Adrenal gland (tissue), 9 donors: ENCODE measurements at regions not wholly inside any gene's neighbourhood (a gene's known extent, or its start where the extent isn't known, plus 50 kb on each side); places are given as distances from the start of the nearest gene placed in this dataset.

ENCODE experiments used
- DNase-seq, 7 donors: peaks; one replicate each; pipeline ENCODE4 v3.0.0-alpha.2; 2019 to 2020
- H3K27ac ChIP-seq, 5 donors: fragments of 200-600 bp; sonication (generic) in 4 of 5; 1 replicate in 3 of 5; 2 replicates in 2 of 5; pipeline versions ENCODE4 v1.5.1 to v1.8.0; 2016 to 2020; ENCODE audit warnings: mild to moderate bottlenecking in 1 of 5
- H3K27me3 ChIP-seq: fragments of 200-600 bp; 2 replicates; pipeline ENCODE4 v1.8.0; 2021
- H3K36me3 ChIP-seq, 2 donors: fragments of 200-600 bp; replicated peaks in 1 of 2; 1 replicate in 1 of 2; 2 replicates in 1 of 2; pipeline versions ENCODE4 v1.5.1 to v1.8.0; 2018 to 2022
- H3K4me1 ChIP-seq, 2 donors: fragments of 200-600 bp; replicated peaks in 1 of 2; 1 replicate in 1 of 2; 2 replicates in 1 of 2; pipeline versions ENCODE4 v1.5.1 to v1.8.0; 2018 to 2021
- H3K4me3 ChIP-seq, 4 donors: fragments of 200-600 bp; sonication (generic) in 3 of 4; one replicate each; pipeline ENCODE4 v1.5.1; 2016 to 2018
- H3K9me3 ChIP-seq, 3 donors: fragments of 200-600 bp; sonication (generic) in 1 of 3; replicated peaks in 1 of 3; 1 replicate in 2 of 3; 2 replicates in 1 of 3; pipeline versions ENCODE4 v1.5.1 to v1.8.0; 2016 to 2021
- POLR2A ChIP-seq, 2 donors: fragments of 450-650 bp; IDR thresholded peaks; one replicate each; pipeline ENCODE4 v1.6.1; 2017; ENCODE audit warnings: antibody characterized with exemption in 2 of 2, mild to moderate bottlenecking in 2 of 2, moderate library complexity in 1 of 2
- WGBS, 4 donors: extraction: QIAGEN DNeasy Blood & Tissue Kit in 2 of 4; methylation state at CpG; one replicate each; pipeline versions ENCODE4 v1.1.5 to v1.1.7; 2013 to 2017; 5-methylcytosine and 5-hydroxymethylcytosine counted together
- intact Hi-C, 2 donors: fragments of 100-400 bp; cut with DNase I; formaldehyde crosslinking; loops; one replicate each; pipeline versions ENCODE4 v1.14.1 to v1.15.0; 2022 to 2023
- TF ChIP-seq, protein P1 (sequence below), 6 experiments: fragments of 450-650 bp in 4 of 6; fragments of 200-600 bp in 2 of 6; sonication (generic) in 1 of 6; IDR thresholded peaks; 1 replicate in 5 of 6; 2 replicates in 1 of 6; pipeline versions ENCODE4 v1.5.1 to v1.8.0; 2016 to 2021; ENCODE audit warnings: antibody characterized with exemption in 6 of 6, mild to moderate bottlenecking in 2 of 6, moderate library complexity in 1 of 6
- donor health status: healthy with polysubstance abuse.
- donor health status: Bipolar disorder and iron deficiency.
- donor health status: DM: yes; HTN: yes; CAD: no.
- donor health status: DM: no; HTN: no; CAD: no.
- donor health status: DM: no; HTN: no; CAD: no.

- Histone ChIP-seq H3K36me3 (no peaks in the 10 kb centered on the region), H3K27me3 (no peaks in the 10 kb centered on the region), H3K4me3 (no peak overlapping the region), H3K27ac (no peak overlapping the region), H3K4me1 (no peaks in the 10 kb centered on the region), H3K9me3 (no peaks in the 10 kb centered on the region)
- WGBS, 4 donors: 80 to 100% (median 93%) methylated on average over 1 of the region's 1 CpG
- no peak for TF ChIP-seq POLR2A (IDR thresholded peaks at IDR 0.05)
- TF ChIP-seq, protein P1, sequence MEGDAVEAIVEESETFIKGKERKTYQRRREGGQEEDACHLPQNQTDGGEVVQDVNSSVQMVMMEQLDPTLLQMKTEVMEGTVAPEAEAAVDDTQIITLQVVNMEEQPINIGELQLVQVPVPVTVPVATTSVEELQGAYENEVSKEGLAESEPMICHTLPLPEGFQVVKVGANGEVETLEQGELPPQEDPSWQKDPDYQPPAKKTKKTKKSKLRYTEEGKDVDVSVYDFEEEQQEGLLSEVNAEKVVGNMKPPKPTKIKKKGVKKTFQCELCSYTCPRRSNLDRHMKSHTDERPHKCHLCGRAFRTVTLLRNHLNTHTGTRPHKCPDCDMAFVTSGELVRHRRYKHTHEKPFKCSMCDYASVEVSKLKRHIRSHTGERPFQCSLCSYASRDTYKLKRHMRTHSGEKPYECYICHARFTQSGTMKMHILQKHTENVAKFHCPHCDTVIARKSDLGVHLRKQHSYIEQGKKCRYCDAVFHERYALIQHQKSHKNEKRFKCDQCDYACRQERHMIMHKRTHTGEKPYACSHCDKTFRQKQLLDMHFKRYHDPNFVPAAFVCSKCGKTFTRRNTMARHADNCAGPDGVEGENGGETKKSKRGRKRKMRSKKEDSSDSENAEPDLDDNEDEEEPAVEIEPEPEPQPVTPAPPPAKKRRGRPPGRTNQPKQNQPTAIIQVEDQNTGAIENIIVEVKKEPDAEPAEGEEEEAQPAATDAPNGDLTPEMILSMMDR (IDR thresholded peaks at IDR 0.05): no peak
- DNase-seq: no peak
- intact Hi-C loops: no loop called here
Observed at GRCh38 chr4:108431986-108432385, 188.4 kb upstream of the RPL34 start.

GRCh38 chr4:108430921-108431320, 189.5 kb upstream of the RPL34 start:
- no peak for DNase-seq
- Histone ChIP-seq H3K4me1 (no peaks in the 10 kb centered on the region), H3K36me3 (no peaks in the 10 kb centered on the region), H3K27me3 (no peaks in the 10 kb centered on the region), H3K27ac (no peak overlapping the region), H3K4me3 (no peak overlapping the region), H3K9me3 (no peaks in the 10 kb centered on the region)
- TF ChIP-seq, protein P1 (IDR thresholded peaks at IDR 0.05): no peak
- intact Hi-C loops: no loop called here
- 81 to 90% (median 87%) methylated on average over 3 of the region's 3 CpGs for WGBS, 4 donors

GRCh38 chr4:108429662-108430061, 190.7 kb upstream of the RPL34 start:
- intact Hi-C loops: no loop called here
- no peak for TF ChIP-seq POLR2A (IDR thresholded peaks at IDR 0.05)
- TF ChIP-seq, protein P1 (IDR thresholded peaks at IDR 0.05): no peak
- H3K27ac ChIP-seq: no peak overlapping the region
- H3K27me3 ChIP-seq: no peaks in the 10 kb centered on the region
- WGBS, 4 donors: 59 to 67% (median 66%) methylated on average over 1 of the region's 1 CpG
- DNase-seq: no peak
- no peaks in the 10 kb centered on the region for H3K9me3 ChIP-seq
- no peaks in the 10 kb centered on the region for H3K4me1 ChIP-seq
- no peaks in the 10 kb centered on the region for H3K36me3 ChIP-seq
- no peak overlapping the region for H3K4me3 ChIP-seq

DNA sequence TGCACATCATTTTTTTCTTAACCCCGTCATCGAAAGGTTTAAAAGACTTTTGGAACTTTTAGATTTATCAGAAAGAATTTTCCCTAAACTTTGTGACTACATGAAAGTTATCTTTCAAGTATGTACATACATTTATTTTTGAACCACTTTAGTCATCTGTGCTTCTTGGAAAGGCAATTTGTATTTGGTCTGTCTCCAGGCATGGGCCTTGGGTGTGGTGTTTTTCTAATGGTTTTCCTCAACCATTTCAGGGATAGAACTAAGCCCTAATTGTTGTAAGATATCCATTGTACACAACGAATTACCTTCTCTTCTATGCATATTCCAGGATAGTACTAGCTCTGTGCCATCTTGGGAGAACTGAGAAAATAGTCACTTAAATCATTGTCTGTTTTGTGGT, 191.5 kb upstream of the RPL34 start:
- WGBS, 4 donors: 85 to 93% (median 92%) methylated on average over 3 of the region's 3 CpGs
- H3K9me3 ChIP-seq: no peaks in the 10 kb centered on the region
- intact Hi-C loops: no loop called here
- H3K4me3 ChIP-seq: no peak overlapping the region
- TF ChIP-seq POLR2A (IDR thresholded peaks at IDR 0.05): no peak
- TF ChIP-seq, protein P1 (IDR thresholded peaks at IDR 0.05): no peak
- H3K27me3 ChIP-seq: no peaks in the 10 kb centered on the region
- H3K27ac ChIP-seq: no peak overlapping the region
- no peaks in the 10 kb centered on the region for H3K36me3 ChIP-seq
- DNase-seq: no peak
- no peaks in the 10 kb centered on the region for H3K4me1 ChIP-seq
